ENCODE measurements at regions not wholly inside any gene's neighbourhood (a gene's known extent, or its start where the extent isn't known, plus 50 kb on each side); places are given as distances from the start of the nearest gene placed in this dataset.

DNA sequence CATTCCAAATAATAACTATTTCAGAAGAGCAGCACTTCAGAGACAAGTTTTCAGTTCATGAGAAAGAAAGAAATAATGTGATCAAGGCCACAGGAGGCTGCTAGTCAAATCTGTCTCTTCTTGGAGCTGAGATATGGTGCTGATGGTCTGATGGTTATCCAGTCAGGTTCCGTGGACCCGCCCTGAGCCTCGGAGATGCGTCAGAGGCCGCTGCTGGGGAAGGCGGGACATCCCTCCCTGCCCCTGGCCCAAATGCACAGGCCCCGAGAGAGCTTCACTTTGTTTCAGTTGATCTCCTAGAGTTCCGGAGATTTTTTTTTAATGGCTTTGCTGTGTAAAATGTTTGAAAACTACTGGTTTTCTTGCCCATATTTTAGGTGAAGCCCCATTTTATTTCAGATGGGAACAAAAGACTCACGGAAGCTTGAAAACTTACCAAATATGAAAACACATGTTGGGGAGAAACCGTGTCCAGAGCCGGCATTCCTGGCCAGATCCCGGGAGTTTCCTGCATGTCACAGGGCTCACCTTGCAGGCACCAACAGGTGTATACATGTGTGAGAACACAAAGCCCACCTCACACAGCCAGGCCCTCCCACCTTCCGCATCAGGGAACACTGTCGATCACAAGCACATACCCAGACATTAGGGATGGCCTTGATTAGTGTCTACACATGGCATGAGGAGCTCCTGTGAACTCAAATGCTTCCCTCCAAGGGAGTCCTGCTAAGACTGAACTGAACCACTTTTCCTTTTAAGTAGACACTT lies 499.0 kb downstream of the TCERG1L start:
- DNase-seq (ENCODE audit: low read depth): no peak
- TF ChIP-seq, protein P1, sequence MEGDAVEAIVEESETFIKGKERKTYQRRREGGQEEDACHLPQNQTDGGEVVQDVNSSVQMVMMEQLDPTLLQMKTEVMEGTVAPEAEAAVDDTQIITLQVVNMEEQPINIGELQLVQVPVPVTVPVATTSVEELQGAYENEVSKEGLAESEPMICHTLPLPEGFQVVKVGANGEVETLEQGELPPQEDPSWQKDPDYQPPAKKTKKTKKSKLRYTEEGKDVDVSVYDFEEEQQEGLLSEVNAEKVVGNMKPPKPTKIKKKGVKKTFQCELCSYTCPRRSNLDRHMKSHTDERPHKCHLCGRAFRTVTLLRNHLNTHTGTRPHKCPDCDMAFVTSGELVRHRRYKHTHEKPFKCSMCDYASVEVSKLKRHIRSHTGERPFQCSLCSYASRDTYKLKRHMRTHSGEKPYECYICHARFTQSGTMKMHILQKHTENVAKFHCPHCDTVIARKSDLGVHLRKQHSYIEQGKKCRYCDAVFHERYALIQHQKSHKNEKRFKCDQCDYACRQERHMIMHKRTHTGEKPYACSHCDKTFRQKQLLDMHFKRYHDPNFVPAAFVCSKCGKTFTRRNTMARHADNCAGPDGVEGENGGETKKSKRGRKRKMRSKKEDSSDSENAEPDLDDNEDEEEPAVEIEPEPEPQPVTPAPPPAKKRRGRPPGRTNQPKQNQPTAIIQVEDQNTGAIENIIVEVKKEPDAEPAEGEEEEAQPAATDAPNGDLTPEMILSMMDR (IDR thresholded peaks at IDR 0.05; ENCODE audit: insufficient read depth, low read depth, low read length, missing control alignments): no peak
- no peak overlapping the region for H3K4me3 ChIP-seq (ENCODE audit: low read length)

DNA sequence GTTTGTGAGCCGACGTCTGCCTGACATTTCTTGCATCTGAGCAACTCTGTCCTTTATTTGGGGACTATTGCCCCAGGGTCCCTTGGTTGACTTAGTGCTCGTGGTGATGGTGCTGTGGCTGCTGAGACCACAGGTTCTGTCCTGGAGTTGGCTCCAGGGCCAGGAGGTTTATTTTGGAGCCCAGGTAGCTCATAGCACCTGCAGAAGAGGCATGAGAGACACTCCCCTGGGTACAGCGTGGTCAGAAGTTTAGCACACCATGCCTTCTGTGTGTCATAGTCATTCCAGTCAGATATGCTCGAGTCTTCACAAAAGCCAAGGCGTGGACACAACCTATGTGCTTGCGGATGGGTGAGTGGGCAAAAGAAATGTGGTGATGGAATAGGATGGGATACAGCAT lies 496.9 kb downstream of the TCERG1L start:
- TF ChIP-seq, protein P1 (IDR thresholded peaks at IDR 0.05; ENCODE audit: insufficient read depth, low read depth, low read length, missing control alignments): no peak
- no peak for DNase-seq (ENCODE audit: low read depth)
- no peak overlapping the region for H3K4me3 ChIP-seq (ENCODE audit: low read length)

DNA sequence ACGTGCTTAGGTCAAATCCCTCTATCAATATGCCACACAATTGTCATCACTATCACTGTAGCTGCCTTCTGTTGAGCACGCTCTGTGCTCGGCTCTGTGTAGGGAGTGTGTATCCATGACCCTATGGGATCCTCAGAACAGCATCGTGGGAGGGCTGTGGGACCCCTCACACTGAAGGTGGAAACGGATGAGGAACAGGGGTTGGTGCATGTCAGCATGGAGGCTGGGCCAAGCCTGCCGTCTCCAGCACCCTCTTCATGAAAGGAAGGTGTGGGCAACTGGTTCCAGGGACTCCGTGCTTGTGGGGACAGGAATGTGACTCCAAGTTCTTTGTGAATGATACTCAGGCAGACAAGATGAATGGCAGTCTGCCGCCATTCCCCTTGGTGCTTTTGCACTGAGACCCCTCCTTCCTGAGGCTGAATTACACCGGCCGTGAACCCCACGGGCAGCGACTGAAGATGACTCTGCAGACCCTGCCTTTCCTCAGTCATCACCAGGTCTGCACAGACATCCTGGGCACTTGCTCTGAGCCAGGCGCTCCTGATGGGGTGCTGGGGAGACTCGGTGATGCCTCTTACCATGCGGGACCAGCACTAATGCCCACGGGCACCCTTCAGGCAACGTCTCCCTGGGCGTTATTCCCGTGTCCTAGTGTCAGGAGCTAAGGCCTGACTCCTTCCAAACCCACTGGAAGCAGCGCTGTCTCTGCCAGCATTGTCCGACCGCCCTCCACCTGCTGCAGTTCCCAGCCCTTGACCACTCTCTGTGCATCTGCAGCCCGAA lies 495.2 kb downstream of the TCERG1L start:
- DNase-seq (ENCODE audit: low read depth): no peak
- TF ChIP-seq, protein P1 (IDR thresholded peaks at IDR 0.05; ENCODE audit: insufficient read depth, low read depth, low read length, missing control alignments): no peak
- no peak overlapping the region for H3K4me3 ChIP-seq (ENCODE audit: low read length)

DNA sequence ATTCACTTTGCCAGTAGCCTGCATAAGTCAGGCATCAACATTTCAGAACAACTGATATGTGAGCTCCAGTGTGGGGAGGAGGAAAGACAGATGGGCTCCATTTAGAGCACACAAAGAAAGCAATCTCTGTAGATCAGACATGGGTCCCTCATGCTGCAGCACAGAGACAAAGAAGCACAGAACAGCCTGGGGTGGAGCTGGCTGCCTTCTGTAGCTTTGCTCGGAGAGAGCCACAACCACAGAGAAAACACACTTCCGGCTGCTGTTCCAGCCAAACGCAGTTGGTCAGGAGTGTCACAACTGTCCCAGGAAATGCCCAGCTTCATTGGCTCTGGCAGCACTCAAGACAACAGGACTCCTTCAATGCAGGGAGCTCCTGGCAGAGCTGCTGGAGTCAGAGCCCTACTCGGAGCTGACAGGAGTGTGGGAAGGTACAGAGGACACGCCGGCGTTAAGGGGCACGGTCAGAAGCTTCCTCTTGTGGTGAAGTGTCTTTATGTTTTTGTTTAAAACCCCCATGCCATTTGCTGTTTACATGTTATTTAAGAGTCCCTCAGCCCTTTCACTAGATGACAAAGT lies 494.4 kb downstream of the TCERG1L start:
- TF ChIP-seq, protein P1 (IDR thresholded peaks at IDR 0.05; ENCODE audit: insufficient read depth, low read depth, low read length, missing control alignments): no peak
- no peak for DNase-seq (ENCODE audit: low read depth)
- no peak overlapping the region for H3K4me3 ChIP-seq (ENCODE audit: low read length)

DNA sequence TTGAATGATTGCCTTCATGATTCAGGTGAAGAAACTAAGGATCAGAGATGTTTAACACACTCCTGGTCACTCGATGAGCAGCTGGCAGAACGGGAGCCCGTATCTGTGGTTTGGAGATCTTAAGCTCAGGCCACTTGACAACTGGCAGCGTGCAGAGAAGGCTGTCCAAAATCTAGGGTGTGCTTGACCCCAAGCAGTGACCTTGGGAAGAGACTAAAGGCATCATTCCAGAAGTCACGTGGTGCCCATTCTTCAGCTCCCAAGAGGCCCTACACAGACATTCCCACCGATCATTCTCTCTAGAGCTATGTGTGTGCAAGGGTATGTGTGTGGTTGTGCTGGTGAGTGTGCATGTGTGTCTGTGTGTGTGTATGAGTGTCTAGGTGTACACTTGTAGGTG lies 493.8 kb downstream of the TCERG1L start:
- DNase-seq (ENCODE audit: low read depth): no peak
- TF ChIP-seq, protein P1 (IDR thresholded peaks at IDR 0.05; ENCODE audit: insufficient read depth, low read depth, low read length, missing control alignments): no peak
- H3K4me3 ChIP-seq (ENCODE audit: low read length): no peak overlapping the region

DNA sequence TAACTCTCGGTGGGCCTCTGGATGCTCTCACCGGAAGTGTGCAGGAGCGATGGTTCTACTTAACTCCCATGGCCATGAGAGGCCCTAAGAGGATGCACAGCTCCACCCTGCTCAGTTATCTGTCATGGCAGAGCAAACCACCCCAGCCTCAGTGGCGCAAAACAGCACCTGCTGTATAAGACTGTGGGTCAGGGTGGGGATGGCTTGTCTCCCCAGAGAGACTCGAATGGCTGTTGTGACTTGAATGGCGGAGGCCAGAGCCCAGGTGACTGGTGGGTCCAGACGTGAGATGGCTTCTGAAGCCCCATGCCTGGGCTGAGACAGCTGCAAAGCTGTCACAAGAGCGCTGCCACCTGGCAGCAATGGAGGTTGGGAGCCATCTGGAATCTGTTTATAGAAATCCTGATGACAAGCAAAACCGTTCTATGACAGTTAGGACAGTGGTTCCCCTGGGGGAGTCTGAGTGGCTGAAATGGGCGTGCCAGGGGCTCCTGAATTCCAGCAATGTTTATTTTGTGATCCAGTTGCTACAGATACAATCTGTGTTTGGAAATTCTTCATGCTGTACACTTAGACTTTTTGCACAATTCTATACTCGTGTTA lies 490.5 kb downstream of the TCERG1L start:
- H3K4me3 ChIP-seq (ENCODE audit: low read length): no peak overlapping the region
- TF ChIP-seq, protein P1 (IDR thresholded peaks at IDR 0.05; ENCODE audit: insufficient read depth, low read depth, low read length, missing control alignments): no peak
- no peak for DNase-seq (ENCODE audit: low read depth)

Data from epithelial cell of esophagus (primary cell).